A673 (cell line): ENCODE measurements at regions not wholly inside any gene's neighbourhood (a gene's known extent, or its start where the extent isn't known, plus 50 kb on each side); places are given as distances from the start of the nearest gene placed in this dataset.

Experiments
- BruUV-seq: library from RNA; stranded (reverse); fragments of 400-500 nt; replicated peaks from 2 replicates; lab custom pipeline; 2021; lab: Mats Ljungman, UMichigan
- CTCF ChIA-PET: fragments of 300-600 bp; sonication (Branson Sonifier 250); formaldehyde crosslinking; loops from one replicate; lab custom pipeline; 2022; ENCODE audit warnings: antibody characterized with exemption; lab: Charles Lee
- POLR2A ChIA-PET: fragments of 300-600 bp; sonication (Branson Sonifier 250); formaldehyde crosslinking; loops from one replicate; lab custom pipeline; 2022; ENCODE audit warnings: antibody characterized with exemption; ENCODE audit not compliant: low non-redundant PET; lab: Charles Lee
- DNase-seq: peaks from one replicate; pipeline ENCODE4 v3.0.0-alpha.2; 2015; ENCODE audit warnings: low spot score
- H3K27ac ChIP-seq: fragments of 200-600 bp; sonication (generic); 2 replicates; pipeline ENCODE4 v1.5.1; 2016; ENCODE audit warnings: mixed run types, low read depth, mild to moderate bottlenecking, mixed read lengths, antibody characterized with exemption, low read length; ENCODE audit not compliant: poor library complexity, severe bottlenecking
- H3K27me3 ChIP-seq: fragments of 200-600 bp; sonication (generic); replicated peaks from 2 replicates; pipeline ENCODE4 v1.6.1; 2017; ENCODE audit warnings: mixed run types, low read depth, mild to moderate bottlenecking, mixed read lengths, antibody characterized with exemption, low read length; ENCODE audit not compliant: insufficient read depth, poor library complexity
- H3K36me3 ChIP-seq: fragments of 200-600 bp; sonication (generic); 2 replicates; pipeline ENCODE4 v1.6.1; 2016; ENCODE audit warnings: mixed run types, mild to moderate bottlenecking, mixed read lengths, antibody characterized with exemption, low read length; ENCODE audit not compliant: insufficient read depth, poor library complexity, severe bottlenecking
- H3K4me1 ChIP-seq: fragments of 200-600 bp; sonication (generic); 2 replicates; pipeline ENCODE4 v1.6.1; 2017; ENCODE audit warnings: mixed run types, mild to moderate bottlenecking, mixed read lengths, antibody characterized with exemption, low read length; ENCODE audit not compliant: insufficient read depth, poor library complexity, severe bottlenecking
- H3K4me3 ChIP-seq: fragments of 200-600 bp; sonication (generic); 2 replicates; pipeline ENCODE4 v1.5.1; 2016; ENCODE audit warnings: low read depth, mixed run types, mild to moderate bottlenecking, mixed read lengths, low read length; ENCODE audit not compliant: poor library complexity, severe bottlenecking
- H3K9me3 ChIP-seq: fragments of 200-600 bp; sonication (generic); 2 replicates; pipeline ENCODE4 v1.6.1; 2016; ENCODE audit warnings: mixed run types, low read depth, mild to moderate bottlenecking, mixed read lengths, antibody characterized with exemption, low read length; ENCODE audit not compliant: poor library complexity, severe bottlenecking
- EZH2 ChIP-seq: fragments of 200-600 bp; sonication (generic); IDR thresholded peaks from 2 replicates; pipeline ENCODE4 v1.6.1; 2017; ENCODE audit warnings: borderline replicate concordance, low read depth, mild to moderate bottlenecking, mixed read lengths, antibody characterized with exemption, low read length; ENCODE audit not compliant: poor library complexity, severe bottlenecking
- intact Hi-C: fragments of 100-400 bp; cut with micrococcal nuclease; formaldehyde crosslinking; loops from one replicate; pipeline ENCODE4 v1.10.0; 2022; ENCODE audit not compliant: unreplicated experiment
- TF ChIP-seq, protein P1 (sequence below): fragments of 300-800, 200-600 bp; sonication (generic); conservative IDR thresholded peaks from 2 replicates; pipeline ENCODE4 v1.5.1; 2017; ENCODE audit warnings: low read depth, mild to moderate bottlenecking, antibody characterized with exemption, low read length, moderate library complexity, mixed read lengths

DNA sequence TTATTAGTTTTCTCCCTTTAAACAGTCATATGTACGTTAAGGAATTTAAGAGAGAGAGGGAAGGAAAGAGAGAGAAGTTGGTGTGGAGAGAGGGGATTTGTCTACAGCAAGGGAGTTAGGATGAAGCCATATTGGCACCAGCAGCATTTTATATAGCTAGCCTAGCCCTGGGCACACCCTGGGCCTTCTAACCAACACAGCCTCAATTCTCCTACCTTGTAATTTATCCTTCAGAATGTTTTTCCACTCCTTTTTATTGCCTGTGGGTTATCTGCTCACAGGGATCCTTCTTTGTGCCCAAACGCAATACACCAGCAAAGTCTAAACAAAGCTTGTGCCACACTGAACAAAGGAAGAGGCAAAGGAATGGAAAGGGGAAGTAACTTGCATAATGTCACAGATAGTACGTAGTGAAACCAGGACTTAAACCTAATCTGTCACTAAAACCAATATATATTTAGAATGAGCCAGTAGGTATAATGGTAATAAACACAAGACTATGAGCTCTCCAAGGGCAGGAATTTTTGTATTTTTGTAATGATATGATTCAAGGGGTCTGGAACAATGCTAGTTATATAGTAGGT lies 613.8 kb upstream of the TENM4 start:
- H3K4me1 ChIP-seq = no peaks in the 10 kb centered on the region
- no peak overlapping the region for H3K4me3 ChIP-seq
- H3K9me3 ChIP-seq = no peaks in the 10 kb centered on the region
- DNase-seq = no peak
- POLR2A ChIA-PET = no interaction called here
- intact Hi-C loops = no loop called here
- TF ChIP-seq EZH2 = no peak
- H3K27me3 ChIP-seq = no peaks in the 10 kb centered on the region
- CTCF ChIA-PET = no interaction called here
- no TSS peak for BruUV-seq
- H3K27ac ChIP-seq = no peak overlapping the region
- H3K36me3 ChIP-seq = no peaks in the 10 kb centered on the region

DNA sequence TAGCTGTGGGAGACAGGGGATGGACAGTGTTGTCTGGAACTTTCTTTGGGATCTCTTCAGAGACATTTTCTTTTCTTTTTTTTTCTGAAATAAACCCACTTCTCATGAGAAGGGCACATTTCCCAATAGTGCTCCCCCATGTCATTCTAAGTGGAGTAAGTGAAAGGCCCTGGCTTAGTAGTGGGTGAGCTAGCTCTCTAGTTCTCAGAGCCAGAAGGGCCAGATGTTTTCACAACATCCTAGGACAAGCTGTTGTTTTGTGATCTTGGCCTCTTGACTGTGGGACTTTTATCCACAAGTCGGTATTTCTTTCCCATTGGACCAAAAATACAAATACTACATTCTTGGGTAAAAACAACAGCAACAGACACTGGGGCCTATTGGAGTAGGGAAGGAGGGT lies 607.7 kb upstream of the TENM4 start:
- Histone ChIP-seq H3K36me3 (no peaks in the 10 kb centered on the region), H3K27ac (no peak overlapping the region), H3K4me3 (no peak overlapping the region), H3K9me3 (no peaks in the 10 kb centered on the region), H3K4me1 (no peaks in the 10 kb centered on the region), H3K27me3 (no peaks in the 10 kb centered on the region)
- CTCF ChIA-PET = no interaction called here
- DNase-seq = no peak
- POLR2A ChIA-PET = no interaction called here
- intact Hi-C loops = no loop called here
- no TSS peak for BruUV-seq
- TF ChIP-seq, protein P1, sequence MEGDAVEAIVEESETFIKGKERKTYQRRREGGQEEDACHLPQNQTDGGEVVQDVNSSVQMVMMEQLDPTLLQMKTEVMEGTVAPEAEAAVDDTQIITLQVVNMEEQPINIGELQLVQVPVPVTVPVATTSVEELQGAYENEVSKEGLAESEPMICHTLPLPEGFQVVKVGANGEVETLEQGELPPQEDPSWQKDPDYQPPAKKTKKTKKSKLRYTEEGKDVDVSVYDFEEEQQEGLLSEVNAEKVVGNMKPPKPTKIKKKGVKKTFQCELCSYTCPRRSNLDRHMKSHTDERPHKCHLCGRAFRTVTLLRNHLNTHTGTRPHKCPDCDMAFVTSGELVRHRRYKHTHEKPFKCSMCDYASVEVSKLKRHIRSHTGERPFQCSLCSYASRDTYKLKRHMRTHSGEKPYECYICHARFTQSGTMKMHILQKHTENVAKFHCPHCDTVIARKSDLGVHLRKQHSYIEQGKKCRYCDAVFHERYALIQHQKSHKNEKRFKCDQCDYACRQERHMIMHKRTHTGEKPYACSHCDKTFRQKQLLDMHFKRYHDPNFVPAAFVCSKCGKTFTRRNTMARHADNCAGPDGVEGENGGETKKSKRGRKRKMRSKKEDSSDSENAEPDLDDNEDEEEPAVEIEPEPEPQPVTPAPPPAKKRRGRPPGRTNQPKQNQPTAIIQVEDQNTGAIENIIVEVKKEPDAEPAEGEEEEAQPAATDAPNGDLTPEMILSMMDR = no peak
- no peak for TF ChIP-seq EZH2

DNA sequence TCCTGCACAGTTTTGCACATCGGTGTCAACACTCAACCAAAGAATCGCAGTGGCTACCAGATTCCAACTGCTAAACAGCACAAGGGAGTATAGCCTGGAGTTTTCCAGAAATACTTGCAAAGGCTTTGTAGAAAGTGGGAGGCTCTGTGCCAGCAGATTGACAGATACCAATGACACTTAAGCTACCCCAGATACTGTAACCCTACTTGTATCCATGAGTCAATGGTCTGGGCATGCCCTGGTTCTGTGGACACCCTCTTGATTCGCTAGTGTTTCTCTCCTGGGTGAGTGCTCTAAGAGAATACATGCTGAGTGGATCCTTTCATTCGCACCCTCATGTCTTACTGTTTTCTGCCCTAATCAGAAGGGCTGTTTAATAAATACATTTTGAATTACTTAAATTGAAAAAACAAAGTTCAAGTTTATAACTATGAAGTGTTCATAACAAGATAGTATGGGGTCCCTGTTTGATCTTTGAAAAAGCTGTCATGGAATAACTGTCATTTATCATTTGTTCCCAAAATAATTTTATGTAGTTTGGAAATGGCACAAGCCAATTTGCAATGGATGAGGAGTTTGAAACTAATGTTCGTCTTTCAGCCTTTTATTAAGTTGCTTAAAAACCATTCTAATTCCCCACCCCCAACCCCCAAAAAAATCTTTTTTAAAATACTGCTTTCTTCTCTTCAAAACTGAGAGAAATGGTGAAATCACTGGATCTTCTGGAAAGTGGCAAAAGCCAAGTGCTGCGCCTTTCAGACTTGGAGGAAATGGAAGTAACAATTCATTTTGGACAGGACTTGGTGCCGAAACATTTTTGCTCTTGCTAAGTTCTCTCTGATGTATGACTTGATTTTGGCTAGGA lies 600.5 kb upstream of the TENM4 start:
- no peak for DNase-seq
- ChIA-PET POLR2A (no interaction called here), CTCF (no interaction called here)
- no peaks in the 10 kb centered on the region for H3K9me3 ChIP-seq
- no TSS peak for BruUV-seq
- intact Hi-C loops = no loop called here
- H3K27ac ChIP-seq = no peak overlapping the region
- TF ChIP-seq EZH2 = no peak
- TF ChIP-seq, protein P1 = no peak
- no peaks in the 10 kb centered on the region for H3K4me1 ChIP-seq
- H3K27me3 ChIP-seq = no peaks in the 10 kb centered on the region
- no peaks in the 10 kb centered on the region for H3K36me3 ChIP-seq
- H3K4me3 ChIP-seq = no peak overlapping the region
